Caki2 (cell line): ENCODE measurements at regions not wholly inside any gene's neighbourhood (a gene's known extent, or its start where the extent isn't known, plus 50 kb on each side); places are given as distances from the start of the nearest gene placed in this dataset.

Source experiments
- DNase-seq: peaks from one replicate; pipeline ENCODE4 v3.0.0-alpha.2; 2015; ENCODE audit warnings: low read depth
- in situ Hi-C: cut with HindIII; loops from 2 replicates; pipeline ENCODE4 v1.10.0; 2016; ENCODE audit warnings: low sequenced_read_pairs, low pct_unique_long_range_greater_than_20kb, mixed read lengths

GRCh38 chr13:79112016-79112415 lies 294.0 kb downstream of the RBM26 start:
- in situ Hi-C loops: no loop called here
- DNase-seq: no peak

- DNase-seq: no peak
- in situ Hi-C loops: no loop called here
Measured at GRCh38 chr13:79108914-79109643, 297.0 kb downstream of the RBM26 start.

- no peak for DNase-seq
- in situ Hi-C loops: no loop called here
Measured at GRCh38 chr13:79098596-79098995, 307.5 kb downstream of the RBM26 start.

GRCh38 chr13:79097201-79097600 lies 308.9 kb downstream of the RBM26 start:
- in situ Hi-C loops: no loop called here
- no peak for DNase-seq

GRCh38 chr13:79096099-79096498 lies 310.0 kb downstream of the RBM26 start:
- in situ Hi-C loops: no loop called here
- no peak for DNase-seq

- in situ Hi-C loops: no loop called here
Measured at GRCh38 chr13:79090552-79091124, 315.4 kb downstream of the RBM26 start.

GRCh38 chr13:79084802-79085424 lies 321.1 kb downstream of the RBM26 start:
- DNase-seq: no peak
- in situ Hi-C loops: no loop called here

More at GRCh38 chr13:79090552-79091124, 315.4 kb downstream of the RBM26 start:
- DNase-seq: no peak

GRCh38 chr13:79081942-79082341 lies 324.1 kb downstream of the RBM26 start:
- in situ Hi-C loops: no loop called here

GRCh38 chr13:79079351-79079839 lies 326.7 kb downstream of the RBM26 start:
- in situ Hi-C loops: no loop called here
- no peak for DNase-seq

More at GRCh38 chr13:79081942-79082341, 324.1 kb downstream of the RBM26 start:
- no peak for DNase-seq

- no peak for DNase-seq
- in situ Hi-C loops: no loop called here
Measured at GRCh38 chr13:79075703-79076102, 330.4 kb downstream of the RBM26 start.

- in situ Hi-C loops: no loop called here
- no peak for DNase-seq
Measured at GRCh38 chr13:79070343-79070974, 335.6 kb downstream of the RBM26 start.

GRCh38 chr13:79062291-79062690 lies 343.8 kb downstream of the RBM26 start:
- no peak for DNase-seq
- in situ Hi-C loops: no loop called here

- in situ Hi-C loops: no loop called here
- no peak for DNase-seq
Measured at GRCh38 chr13:79060216-79060615, 345.8 kb downstream of the RBM26 start.

GRCh38 chr13:79056706-79057105 lies 349.3 kb downstream of the RBM26 start:
- in situ Hi-C loops: no loop called here
- DNase-seq: no peak

GRCh38 chr13:79051472-79051871 lies 354.6 kb downstream of the RBM26 start:
- in situ Hi-C loops: no loop called here
- no peak for DNase-seq

- DNase-seq: no peak
- in situ Hi-C loops: no loop called here
Measured at GRCh38 chr13:79044415-79044814, 361.6 kb downstream of the RBM26 start.

GRCh38 chr13:79043208-79043607 lies 362.8 kb downstream of the RBM26 start:
- no peak for DNase-seq
- in situ Hi-C loops: no loop called here

GRCh38 chr13:79037197-79037596 lies 368.9 kb downstream of the RBM26 start:
- no peak for DNase-seq
- in situ Hi-C loops: no loop called here

- in situ Hi-C loops: no loop called here
- DNase-seq: no peak
Measured at GRCh38 chr13:79034341-79034740, 371.7 kb downstream of the RBM26 start.
